HK-2 (cell line): ENCODE measurements at regions not wholly inside any gene's neighbourhood (a gene's known extent, or its start where the extent isn't known, plus 50 kb on each side); places are given as distances from the start of the nearest gene placed in this dataset.
"Not testable (repeated sequence)": the region's sequence is repeated elsewhere in the genome, so short reads cannot be mapped to it uniquely, and the experiment has no call there.

ENCODE experiments used
- DNase-seq: peaks from one replicate; pipeline ENCODE4 v3.0.0-alpha.2; 2018; ENCODE audit not compliant: unreplicated experiment

- no peak for DNase-seq
Measured at GRCh38 chr4:179678093-179678814, 2236.0 kb upstream of the AGA start.

- DNase-seq = not testable (repeated sequence)
Measured at GRCh38 chr4:179683661-179684060, 2241.4 kb upstream of the AGA start.

- DNase-seq = no peak
Measured at GRCh38 chr4:179692222-179692621, 2250.0 kb upstream of the AGA start.

GRCh38 chr4:179695175-179695574 lies 2252.9 kb upstream of the AGA start:
- no peak for DNase-seq

- no peak for DNase-seq
Measured at GRCh38 chr4:179698321-179698720, 2256.1 kb upstream of the AGA start.

- DNase-seq = no peak
Measured at GRCh38 chr4:179709961-179710624, 2267.9 kb upstream of the AGA start.

GRCh38 chr4:179719766-179720450 lies 2277.7 kb upstream of the AGA start:
- DNase-seq = no peak

GRCh38 chr4:179726491-179726890 lies 2284.3 kb upstream of the AGA start:
- DNase-seq = not testable (repeated sequence)

GRCh38 chr4:179728305-179728704 lies 2286.1 kb upstream of the AGA start:
- DNase-seq = no peak

- DNase-seq = not testable (repeated sequence)
Measured at GRCh38 chr4:179736820-179737219, 2294.6 kb upstream of the AGA start.

GRCh38 chr4:179738822-179739221 lies 2296.6 kb upstream of the AGA start:
- no peak for DNase-seq

- no peak for DNase-seq
Measured at GRCh38 chr4:179747218-179747910, 2305.1 kb upstream of the AGA start.

- no peak for DNase-seq
Measured at GRCh38 chr4:179748837-179749236, 2306.6 kb upstream of the AGA start.

- no peak for DNase-seq
Measured at GRCh38 chr4:179750374-179750773, 2308.1 kb upstream of the AGA start.

- no peak for DNase-seq
Measured at GRCh38 chr4:179751669-179752068, 2309.4 kb upstream of the AGA start.

GRCh38 chr4:179755322-179755721 lies 2313.1 kb upstream of the AGA start:
- no peak for DNase-seq

- DNase-seq = no peak
Measured at GRCh38 chr4:179757641-179758040, 2315.4 kb upstream of the AGA start.

- DNase-seq = no peak
Measured at GRCh38 chr4:179762840-179763239, 2320.6 kb upstream of the AGA start.

- no peak for DNase-seq
Measured at GRCh38 chr4:179766938-179767337, 2324.7 kb upstream of the AGA start.

- DNase-seq = no peak
Measured at GRCh38 chr4:179768996-179769395, 2326.8 kb upstream of the AGA start.

- no peak for DNase-seq
Measured at GRCh38 chr4:179797738-179798137, 2355.5 kb upstream of the AGA start.

GRCh38 chr4:179803857-179804256 lies 2361.6 kb upstream of the AGA start:
- DNase-seq = no peak
